ENCODE measurements at regions not wholly inside any gene's neighbourhood (a gene's known extent, or its start where the extent isn't known, plus 50 kb on each side); places are given as distances from the start of the nearest gene placed in this dataset.

DNA sequence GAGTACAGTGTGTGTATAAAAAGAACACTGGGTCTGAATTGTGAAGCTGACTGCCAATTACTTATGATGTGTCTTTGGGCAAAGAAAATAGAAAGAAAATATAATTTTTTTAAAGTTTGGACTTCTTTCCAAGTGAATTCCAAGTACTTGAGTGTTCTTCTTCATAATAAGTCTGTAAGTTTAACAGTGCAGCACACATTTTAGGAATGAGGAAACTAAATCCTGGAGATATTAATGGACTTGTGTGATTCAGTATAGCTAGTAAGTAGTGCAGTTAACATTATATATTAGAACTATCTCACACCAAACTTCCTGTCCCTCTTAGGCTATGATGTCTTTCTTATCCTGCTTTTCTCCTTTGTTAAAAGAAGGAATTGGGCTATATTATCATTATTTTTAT, 1953.8 kb downstream of the MAT2B start:
- H3K4me1 ChIP-seq (ENCODE audit: control insufficient read depth, insufficient read depth, low read length) = no peaks in the 10 kb centered on the region
- H3K9me3 ChIP-seq (ENCODE audit: control insufficient read depth, insufficient read depth, low read length) = no peaks in the 10 kb centered on the region
- H3K27ac ChIP-seq (ENCODE audit: low read length) = no peak overlapping the region
- DNase-seq (ENCODE audit: low read depth, low spot score) = no peak
- no peak overlapping the region for H3K4me3 ChIP-seq (ENCODE audit: low read length)
- H3K27me3 ChIP-seq (ENCODE audit: control insufficient read depth, insufficient read depth, low read length) = no peaks in the 10 kb centered on the region
- H3K36me3 ChIP-seq (ENCODE audit: control insufficient read depth, insufficient read depth, low read length) = no peaks in the 10 kb centered on the region

DNA sequence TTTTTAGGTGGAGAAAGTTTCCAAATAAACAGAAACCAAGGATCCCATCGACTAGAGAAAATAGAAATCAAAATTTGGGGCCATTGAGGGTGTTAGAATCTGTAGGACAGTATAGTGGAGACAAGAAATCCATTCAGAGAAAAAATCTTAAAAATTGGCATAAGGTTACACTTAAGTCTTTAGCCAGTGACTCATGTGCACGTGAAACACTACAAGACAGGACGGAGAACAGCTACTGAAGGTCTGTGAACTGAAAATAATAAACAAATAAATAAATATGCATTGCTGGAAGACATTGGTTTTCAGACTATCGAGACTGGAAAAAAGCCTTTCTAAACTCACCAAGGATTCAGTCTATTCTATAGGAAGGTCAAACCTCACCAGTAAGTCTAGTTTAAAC, 1955.5 kb downstream of the MAT2B start:
- Histone ChIP-seq H3K4me3 (ENCODE audit: low read length) (no peak overlapping the region), H3K27me3 (ENCODE audit: control insufficient read depth, insufficient read depth, low read length) (no peaks in the 10 kb centered on the region), H3K36me3 (ENCODE audit: control insufficient read depth, insufficient read depth, low read length) (no peaks in the 10 kb centered on the region), H3K9me3 (ENCODE audit: control insufficient read depth, insufficient read depth, low read length) (no peaks in the 10 kb centered on the region), H3K27ac (ENCODE audit: low read length) (no peak overlapping the region), H3K4me1 (ENCODE audit: control insufficient read depth, insufficient read depth, low read length) (no peaks in the 10 kb centered on the region)
- no CpG with 5 or more reads among the region's 4 CpGs for WGBS (ENCODE audit: insufficient coverage, insufficient read length)
- no peak for DNase-seq (ENCODE audit: low read depth, low spot score)

DNA sequence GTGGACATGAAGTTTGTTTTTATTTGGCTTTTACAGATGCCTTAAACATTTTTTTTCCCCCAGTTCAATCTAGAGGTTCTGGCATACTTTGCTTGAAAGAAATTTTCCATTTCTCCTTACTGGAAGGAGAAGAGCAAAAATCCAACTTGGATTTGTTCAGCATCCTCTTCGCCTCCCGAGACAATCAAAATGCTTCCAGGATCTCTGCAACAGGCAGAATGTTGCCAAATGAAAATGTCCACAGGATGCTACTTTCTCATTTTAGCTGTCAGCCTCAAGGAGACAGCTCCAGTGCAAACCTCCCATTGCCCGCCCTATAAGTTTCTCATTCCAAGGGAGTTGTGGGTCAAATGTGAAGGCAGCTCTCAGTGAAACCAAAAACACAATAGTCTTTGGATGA, 1972.1 kb downstream of the MAT2B start:
- Histone ChIP-seq H3K27ac (ENCODE audit: low read length) (no peak overlapping the region), H3K4me1 (ENCODE audit: control insufficient read depth, insufficient read depth, low read length) (no peaks in the 10 kb centered on the region), H3K36me3 (ENCODE audit: control insufficient read depth, insufficient read depth, low read length) (no peaks in the 10 kb centered on the region), H3K9me3 (ENCODE audit: control insufficient read depth, insufficient read depth, low read length) (no peaks in the 10 kb centered on the region), H3K4me3 (ENCODE audit: low read length) (no peak overlapping the region), H3K27me3 (ENCODE audit: control insufficient read depth, insufficient read depth, low read length) (no peaks in the 10 kb centered on the region)
- no peak for DNase-seq (ENCODE audit: low read depth, low spot score)
- WGBS (ENCODE audit: insufficient coverage, insufficient read length) = no CpG with 5 or more reads among the region's 3 CpGs

DNA sequence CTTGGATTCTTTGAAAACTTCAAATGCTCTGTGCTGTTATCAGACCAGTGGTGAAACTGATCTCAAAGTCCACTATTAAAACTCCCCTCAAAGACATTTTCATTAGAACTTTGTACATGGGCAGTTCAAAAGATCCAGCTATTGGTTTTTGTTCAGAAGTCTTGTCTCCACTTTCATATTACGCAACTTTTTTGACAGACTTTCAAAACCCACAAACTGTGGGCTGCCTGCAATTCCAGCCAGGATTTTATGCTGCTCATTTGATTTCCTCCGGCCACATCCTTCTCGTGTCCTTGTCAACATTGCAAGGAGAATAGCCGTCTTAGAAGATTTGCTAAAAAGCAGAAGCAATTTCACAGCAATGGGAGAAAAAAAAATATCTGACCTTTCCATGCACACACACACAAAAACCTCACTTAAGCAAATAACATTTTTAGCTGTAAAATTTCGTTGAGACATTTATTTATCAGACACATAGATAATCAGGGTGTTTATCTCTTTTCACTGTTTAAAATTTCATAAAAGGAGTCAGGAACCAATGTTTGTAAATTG, 1990.5 kb downstream of the MAT2B start:
- Histone ChIP-seq H3K36me3 (ENCODE audit: control insufficient read depth, insufficient read depth, low read length) (no peaks in the 10 kb centered on the region), H3K27ac (ENCODE audit: low read length) (no peak overlapping the region), H3K9me3 (ENCODE audit: control insufficient read depth, insufficient read depth, low read length) (no peaks in the 10 kb centered on the region), H3K27me3 (ENCODE audit: control insufficient read depth, insufficient read depth, low read length) (no peaks in the 10 kb centered on the region), H3K4me3 (ENCODE audit: low read length) (no peak overlapping the region), H3K4me1 (ENCODE audit: control insufficient read depth, insufficient read depth, low read length) (no peaks in the 10 kb centered on the region)
- WGBS (ENCODE audit: insufficient coverage, insufficient read length) = no CpG with 5 or more reads among the region's 5 CpGs
- DNase-seq (ENCODE audit: low read depth, low spot score) = no peak

DNA sequence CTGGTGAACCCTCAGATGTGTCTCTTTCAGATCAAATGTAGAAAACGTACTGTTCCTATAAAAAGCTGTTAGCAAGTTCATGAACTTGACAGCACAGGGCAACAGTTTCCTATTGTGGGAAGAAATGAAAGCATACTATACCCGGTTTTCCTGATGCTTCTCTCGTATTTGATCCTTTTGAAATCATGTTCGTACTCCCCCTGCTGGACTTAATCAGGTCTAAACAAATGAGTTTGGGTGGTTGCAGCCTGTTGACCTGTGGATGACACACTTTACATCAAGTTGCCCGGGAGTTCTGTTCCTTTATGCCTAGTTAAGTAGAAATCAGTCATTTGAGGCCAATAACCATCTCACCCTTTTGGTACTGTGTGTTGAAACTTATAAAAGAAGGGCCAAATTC, 1992.3 kb downstream of the MAT2B start:
- no peaks in the 10 kb centered on the region for H3K4me1 ChIP-seq (ENCODE audit: control insufficient read depth, insufficient read depth, low read length)

DNA sequence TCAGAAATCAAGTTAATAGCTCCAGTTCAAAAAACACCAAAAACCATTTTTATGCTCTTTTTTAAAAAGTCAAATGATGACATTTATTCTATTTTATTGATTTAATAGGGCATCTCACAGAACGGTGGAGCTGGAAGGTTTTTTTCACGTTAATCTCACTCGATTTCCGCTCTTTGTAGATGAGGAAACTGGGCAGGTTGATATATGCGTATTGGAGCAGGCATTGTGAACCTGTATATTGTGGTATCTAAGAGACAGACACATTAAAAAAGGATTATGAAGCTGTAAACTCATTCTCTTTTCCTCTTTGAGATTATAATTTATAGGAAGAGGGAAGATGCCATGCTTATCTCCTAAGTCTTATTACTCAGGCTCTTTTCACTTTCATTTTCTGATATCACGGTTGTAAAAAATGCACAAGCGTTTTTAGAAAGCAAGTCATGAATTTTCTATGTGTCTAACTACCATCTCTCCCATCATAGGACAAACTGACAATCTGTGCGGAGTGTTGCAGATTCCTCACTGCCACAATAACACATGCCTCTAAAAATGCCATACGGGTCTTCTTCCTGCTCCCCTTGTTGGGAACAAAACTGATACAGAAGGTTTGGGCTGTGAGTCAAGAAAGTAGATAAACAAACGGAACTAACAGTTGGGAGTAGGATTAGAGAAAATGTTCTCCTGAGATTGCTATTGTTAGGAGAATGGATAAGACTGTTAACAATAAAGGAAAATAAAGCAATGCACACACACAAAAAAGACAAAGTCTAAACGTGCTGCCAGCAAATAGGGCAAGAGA, 1997.7 kb downstream of the MAT2B start:
- no CpG with 5 or more reads among the region's 11 CpGs for WGBS (ENCODE audit: insufficient coverage, insufficient read length)
- Histone ChIP-seq H3K9me3 (ENCODE audit: control insufficient read depth, insufficient read depth, low read length) (no peaks in the 10 kb centered on the region), H3K4me1 (ENCODE audit: control insufficient read depth, insufficient read depth, low read length) (no peaks in the 10 kb centered on the region), H3K4me3 (ENCODE audit: low read length) (no peak overlapping the region), H3K27ac (ENCODE audit: low read length) (no peak overlapping the region), H3K36me3 (ENCODE audit: control insufficient read depth, insufficient read depth, low read length) (no peaks in the 10 kb centered on the region), H3K27me3 (ENCODE audit: control insufficient read depth, insufficient read depth, low read length) (no peaks in the 10 kb centered on the region)
- no peak for DNase-seq (ENCODE audit: low read depth, low spot score)

More for the DNA sequence above, 1992.3 kb downstream of the MAT2B start:
- H3K27ac ChIP-seq (ENCODE audit: low read length) = no peak overlapping the region
- no peak overlapping the region for H3K4me3 ChIP-seq (ENCODE audit: low read length)
- no peaks in the 10 kb centered on the region for H3K36me3 ChIP-seq (ENCODE audit: control insufficient read depth, insufficient read depth, low read length)
- no peaks in the 10 kb centered on the region for H3K9me3 ChIP-seq (ENCODE audit: control insufficient read depth, insufficient read depth, low read length)
- H3K27me3 ChIP-seq (ENCODE audit: control insufficient read depth, insufficient read depth, low read length) = no peaks in the 10 kb centered on the region
- peak; percentile 35 for DNase-seq (ENCODE audit: low read depth, low spot score)
- WGBS (ENCODE audit: insufficient coverage, insufficient read length) = no CpG with 5 or more reads among the region's 5 CpGs

DNA sequence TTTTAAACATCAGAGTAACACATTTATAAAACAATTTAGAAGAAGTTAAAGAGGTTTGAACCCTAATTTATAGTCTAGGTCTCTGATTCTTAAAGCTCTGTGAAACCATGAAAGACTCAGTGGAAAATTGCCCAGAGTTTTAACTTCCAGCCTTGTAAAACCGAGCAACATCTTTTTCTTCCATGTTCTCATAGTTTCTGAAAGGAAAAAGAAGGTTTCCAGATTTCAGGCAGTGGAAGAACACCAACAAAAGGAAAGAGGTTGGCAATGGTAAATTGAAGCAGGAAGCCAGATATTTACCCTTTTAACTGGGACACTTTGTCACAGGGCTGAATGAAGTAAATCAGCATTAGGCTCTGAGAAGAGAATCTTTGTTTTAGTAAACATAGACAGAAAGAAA, 1999.3 kb downstream of the MAT2B start:
- no peaks in the 10 kb centered on the region for H3K9me3 ChIP-seq (ENCODE audit: control insufficient read depth, insufficient read depth, low read length)
- no peak overlapping the region for H3K4me3 ChIP-seq (ENCODE audit: low read length)
- no peaks in the 10 kb centered on the region for H3K36me3 ChIP-seq (ENCODE audit: control insufficient read depth, insufficient read depth, low read length)
- no CpG with 5 or more reads among the region's 1 CpG for WGBS (ENCODE audit: insufficient coverage, insufficient read length)
- no peaks in the 10 kb centered on the region for H3K27me3 ChIP-seq (ENCODE audit: control insufficient read depth, insufficient read depth, low read length)
- H3K27ac ChIP-seq (ENCODE audit: low read length) = no peak overlapping the region
- H3K4me1 ChIP-seq (ENCODE audit: control insufficient read depth, insufficient read depth, low read length) = no peaks in the 10 kb centered on the region
- no peak for DNase-seq (ENCODE audit: low read depth, low spot score)

DNA sequence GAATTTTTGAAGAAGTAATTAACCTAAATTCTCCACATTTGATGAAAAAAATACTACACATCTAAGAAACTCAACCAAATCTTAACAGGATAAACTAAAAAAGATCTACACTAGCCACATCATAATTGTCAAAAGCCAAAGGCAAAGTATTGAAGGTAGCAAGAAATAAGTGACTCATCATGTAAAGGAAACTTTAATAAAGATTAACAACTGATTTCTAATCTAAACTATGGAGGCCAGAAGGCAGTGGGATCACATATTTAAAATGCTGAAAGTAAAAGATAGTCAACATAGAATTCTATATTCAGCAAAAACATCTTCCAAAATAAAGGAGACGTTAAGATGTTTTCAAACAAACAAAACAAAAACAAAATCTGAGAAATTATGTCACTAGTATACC, 2002.9 kb downstream of the MAT2B start:
- Histone ChIP-seq H3K4me1 (ENCODE audit: control insufficient read depth, insufficient read depth, low read length) (no peaks in the 10 kb centered on the region), H3K9me3 (ENCODE audit: control insufficient read depth, insufficient read depth, low read length) (no peaks in the 10 kb centered on the region), H3K27ac (ENCODE audit: low read length) (no peak overlapping the region), H3K4me3 (ENCODE audit: low read length) (no peak overlapping the region), H3K27me3 (ENCODE audit: control insufficient read depth, insufficient read depth, low read length) (no peaks in the 10 kb centered on the region), H3K36me3 (ENCODE audit: control insufficient read depth, insufficient read depth, low read length) (no peaks in the 10 kb centered on the region)
- WGBS (ENCODE audit: insufficient coverage, insufficient read length) = no CpG with 5 or more reads among the region's 1 CpG
- DNase-seq (ENCODE audit: low read depth, low spot score) = no peak

DNA sequence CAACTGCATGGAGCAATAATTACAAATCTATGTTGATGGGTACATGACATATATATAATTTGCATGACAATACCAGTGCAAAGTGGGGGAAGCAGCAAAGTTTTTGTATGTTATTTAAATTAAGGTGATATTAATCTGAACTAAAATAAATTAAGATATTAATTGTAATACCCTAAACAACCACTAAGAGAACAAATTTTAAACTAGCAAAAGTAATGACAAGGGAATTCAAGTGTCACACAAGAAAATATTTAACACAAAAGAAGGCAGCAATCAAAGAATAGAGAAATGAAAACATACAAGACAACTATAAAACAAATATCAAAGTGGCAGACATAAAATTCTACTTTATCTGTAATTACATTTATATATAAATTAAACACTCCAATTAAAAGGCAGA, 2003.4 kb downstream of the MAT2B start:
- DNase-seq (ENCODE audit: low read depth, low spot score) = no peak
- H3K36me3 ChIP-seq (ENCODE audit: control insufficient read depth, insufficient read depth, low read length) = no peaks in the 10 kb centered on the region
- H3K27me3 ChIP-seq (ENCODE audit: control insufficient read depth, insufficient read depth, low read length) = no peaks in the 10 kb centered on the region
- H3K4me3 ChIP-seq (ENCODE audit: low read length) = no peak overlapping the region
- no peaks in the 10 kb centered on the region for H3K9me3 ChIP-seq (ENCODE audit: control insufficient read depth, insufficient read depth, low read length)
- H3K27ac ChIP-seq (ENCODE audit: low read length) = no peak overlapping the region
- no peaks in the 10 kb centered on the region for H3K4me1 ChIP-seq (ENCODE audit: control insufficient read depth, insufficient read depth, low read length)

DNA sequence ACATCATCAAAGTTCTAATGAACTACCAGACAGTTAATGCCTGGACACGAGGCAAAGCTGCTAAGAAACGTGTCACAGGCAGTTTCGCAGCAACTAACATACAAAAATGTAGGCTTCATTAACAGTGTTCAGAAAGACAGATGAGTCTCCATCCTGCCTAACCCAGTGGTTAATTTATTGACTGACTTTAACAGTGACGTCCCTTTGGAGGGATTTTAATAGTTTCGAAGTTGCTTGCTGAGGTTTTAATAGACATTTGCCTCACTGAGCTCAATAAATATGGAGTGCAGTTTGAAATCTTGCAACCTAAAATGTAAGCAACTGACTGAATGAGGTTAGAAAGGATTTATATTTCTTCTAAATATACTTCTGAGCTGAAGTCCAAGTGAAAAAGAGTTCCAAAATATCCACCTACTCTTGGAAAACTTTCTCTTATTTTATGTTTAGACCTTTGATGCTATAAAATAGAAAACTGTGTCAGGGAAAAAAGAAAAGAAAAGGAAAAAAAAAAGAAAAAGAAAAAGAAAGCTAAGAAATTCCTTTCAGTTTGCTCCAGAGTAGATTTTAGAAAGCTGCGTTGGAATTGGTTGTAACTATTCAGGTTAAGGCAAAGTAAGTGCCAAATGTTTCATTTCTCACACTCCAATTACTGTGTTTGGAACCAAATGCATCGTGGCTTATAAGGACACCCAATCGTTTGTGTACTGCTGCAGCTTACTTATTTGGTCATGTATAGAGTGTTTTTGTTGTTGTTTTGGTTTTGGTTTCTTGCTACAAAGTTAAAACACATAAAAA, 2016.6 kb downstream of the MAT2B start:
- no CpG with 5 or more reads among the region's 8 CpGs for WGBS (ENCODE audit: insufficient coverage, insufficient read length)
- DNase-seq (ENCODE audit: low read depth, low spot score) = no peak
- no peaks in the 10 kb centered on the region for H3K9me3 ChIP-seq (ENCODE audit: control insufficient read depth, insufficient read depth, low read length)
- H3K27ac ChIP-seq (ENCODE audit: low read length) = no peak overlapping the region
- no peak overlapping the region for H3K4me3 ChIP-seq (ENCODE audit: low read length)
- no peaks in the 10 kb centered on the region for H3K36me3 ChIP-seq (ENCODE audit: control insufficient read depth, insufficient read depth, low read length)
- no peaks in the 10 kb centered on the region for H3K27me3 ChIP-seq (ENCODE audit: control insufficient read depth, insufficient read depth, low read length)
- no peaks in the 10 kb centered on the region for H3K4me1 ChIP-seq (ENCODE audit: control insufficient read depth, insufficient read depth, low read length)
